ENCODE measurements at regions not wholly inside any gene's neighbourhood (a gene's known extent, or its start where the extent isn't known, plus 50 kb on each side); places are given as distances from the start of the nearest gene placed in this dataset.

GRCh38 chr1:8185400-8185799 lies 132.5 kb upstream of the SLC45A1 start:
- H3K27me3 Mint-ChIP-seq (ENCODE audit: low read depth in 3 of 3): peaks cover 1 to 6% (median 3%) of the 10 kb centered on the region in 3 donors

GRCh38 chr1:8184301-8184700 lies 133.6 kb upstream of the SLC45A1 start:
- Mint-ChIP-seq H3K27me3 (ENCODE audit: low read depth in 3 of 3) (peaks cover 1 to 6% (median 6%) of the 10 kb centered on the region in 3 donors), H3K9me3 (peaks cover 3 to 10% (median 7%) of the 10 kb centered on the region in 6 donors), H3K4me3 (no peak overlapping the region), H3K4me1 (peaks cover 10 to 14% of the 10 kb centered on the region in 2 donors), H3K27ac (peak overlapping the region in 1 of 6 donors; percentile 14), H3K36me3 (peaks cover 2 to 9% (median 7%) of the 10 kb centered on the region in 3 donors)
- DNase-seq: no peak

More at GRCh38 chr1:8185400-8185799, 132.5 kb upstream of the SLC45A1 start:
- no peak overlapping the region for H3K27ac Mint-ChIP-seq
- no peaks in the 10 kb centered on the region for H3K36me3 Mint-ChIP-seq
- H3K9me3 Mint-ChIP-seq: no peaks in the 10 kb centered on the region
- no peak overlapping the region for H3K4me3 Mint-ChIP-seq
- H3K4me1 Mint-ChIP-seq: peaks cover 10 to 14% of the 10 kb centered on the region in 2 donors
- no peak for DNase-seq

DNA sequence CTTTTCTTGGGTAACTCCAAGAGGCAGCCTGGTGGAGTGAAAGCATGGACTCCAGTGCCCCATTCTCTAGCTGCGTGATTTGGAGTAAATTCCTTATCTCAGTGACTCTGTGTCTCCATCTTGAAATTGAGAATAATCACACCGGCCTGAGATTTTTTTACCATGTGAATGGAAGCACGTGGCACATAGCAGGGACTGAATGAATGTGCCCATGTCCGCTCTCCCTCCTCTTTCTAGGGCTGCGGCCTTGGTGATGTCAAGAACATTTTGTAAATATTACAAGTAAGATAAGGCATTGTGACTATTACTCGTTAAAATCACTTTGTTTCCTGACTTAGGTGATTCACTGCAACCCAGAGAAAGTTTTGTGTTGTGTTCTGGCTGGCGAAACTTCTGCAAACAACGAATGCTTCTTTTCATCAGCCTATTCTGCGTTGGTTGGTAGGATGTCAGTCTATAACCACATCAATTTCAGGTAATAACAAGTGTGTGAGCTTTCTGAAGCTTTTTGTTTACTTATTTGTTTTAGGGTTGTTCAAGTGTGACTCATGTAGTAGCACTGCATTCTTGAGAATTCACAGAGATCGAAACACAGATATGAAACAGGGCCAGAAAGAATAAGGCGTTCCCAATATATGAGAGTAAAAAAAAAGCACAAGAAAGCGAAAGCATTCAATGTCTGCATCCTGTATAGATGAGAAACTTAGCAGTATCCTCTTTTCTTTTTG lies 135.7 kb upstream of the SLC45A1 start:
- peaks cover 1 to 6% (median 6%) of the 10 kb centered on the region in 3 donors for H3K27me3 Mint-ChIP-seq (ENCODE audit: low read depth in 3 of 3)
- peak; percentile 32 to 78 (median 36) for DNase-seq
- H3K36me3 Mint-ChIP-seq: peaks cover 12 to 15% (median 14%) of the 10 kb centered on the region in 3 donors
- H3K4me1 Mint-ChIP-seq: peaks cover 10 to 14% of the 10 kb centered on the region in 2 donors
- H3K9me3 Mint-ChIP-seq: peaks cover 9 to 21% (median 17%) of the 10 kb centered on the region in 6 donors
- peak overlapping the region; percentile 63 to 91 (median 76) for H3K27ac Mint-ChIP-seq
- H3K4me3 Mint-ChIP-seq: peak overlapping the region in 3 of 5 donors; percentile 33 to 59 (median 36)

GRCh38 chr1:8179132-8179793 lies 138.7 kb upstream of the SLC45A1 start:
- Mint-ChIP-seq H3K36me3 (peaks cover 12 to 15% (median 14%) of the 10 kb centered on the region in 3 donors), H3K9me3 (peaks cover 9 to 21% (median 17%) of the 10 kb centered on the region in 6 donors), H3K27ac (peak overlapping the region in 1 of 6 donors; percentile 45), H3K27me3 (ENCODE audit: low read depth in 3 of 3) (peaks cover 1 to 6% (median 6%) of the 10 kb centered on the region in 3 donors), H3K4me1 (peaks cover 10 to 14% of the 10 kb centered on the region in 2 donors), H3K4me3 (no peak overlapping the region)
- DNase-seq: no peak

DNA sequence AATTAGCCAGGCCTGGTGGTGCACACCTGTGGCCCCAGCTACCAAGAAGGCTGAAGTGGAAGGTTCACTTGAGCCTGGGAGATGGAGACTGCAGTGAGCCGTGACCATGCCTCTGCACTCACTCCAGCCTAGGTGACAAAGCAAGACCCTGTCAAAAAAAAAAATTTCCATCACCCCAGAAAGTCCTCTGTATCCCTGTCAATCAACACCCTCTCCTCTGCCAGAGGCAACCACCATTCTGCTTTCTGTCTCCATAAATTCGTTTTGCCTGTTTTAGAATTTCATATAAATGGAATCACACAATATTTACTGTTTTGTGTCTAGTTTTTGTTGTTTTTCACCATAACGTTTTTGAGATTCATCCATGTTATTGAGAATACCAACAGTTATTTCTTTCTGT lies 141.6 kb upstream of the SLC45A1 start:
- Mint-ChIP-seq H3K27me3 (ENCODE audit: low read depth in 3 of 3) (peaks cover 0 to 5% (median 0%) of the 10 kb centered on the region in 3 donors), H3K4me1 (peaks cover 0 to under 1% of the 10 kb centered on the region in 2 donors), H3K4me3 (no peak overlapping the region), H3K36me3 (peaks cover 12 to 15% (median 14%) of the 10 kb centered on the region in 3 donors), H3K9me3 (peaks cover 9 to 21% (median 17%) of the 10 kb centered on the region in 6 donors), H3K27ac (peak overlapping the region in 1 of 6 donors; percentile 53)
- DNase-seq: no peak

DNA sequence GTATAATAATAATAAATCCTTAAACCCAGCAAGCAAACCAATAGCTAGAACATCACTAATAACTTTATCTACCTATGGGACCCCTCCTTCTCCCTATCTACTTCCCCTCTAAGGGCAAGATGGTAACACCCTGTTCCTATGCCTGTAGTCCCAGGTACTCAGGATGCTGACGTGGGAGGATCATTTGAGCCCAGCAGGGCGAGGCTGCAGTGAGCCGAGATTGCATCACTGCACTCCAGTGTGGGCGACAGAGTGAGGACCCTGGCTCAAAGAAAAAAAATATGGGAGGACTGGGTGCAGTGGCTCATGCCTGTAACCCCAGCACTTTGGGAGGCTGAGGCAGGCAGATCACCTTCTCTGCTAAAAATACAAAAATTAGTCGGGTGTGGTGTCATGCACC lies 143.1 kb upstream of the SLC45A1 start:
- no peak for DNase-seq
- H3K27me3 Mint-ChIP-seq (ENCODE audit: low read depth in 3 of 3): peaks cover 0 to 4% (median 2%) of the 10 kb centered on the region in 3 donors
- peaks cover 9 to 10% of the 10 kb centered on the region in 2 donors for H3K4me1 Mint-ChIP-seq
- H3K36me3 Mint-ChIP-seq: peaks cover 12 to 14% (median 13%) of the 10 kb centered on the region in 3 donors
- H3K4me3 Mint-ChIP-seq: no peak overlapping the region
- H3K27ac Mint-ChIP-seq: no peak overlapping the region
- peaks cover 7 to 15% (median 14%) of the 10 kb centered on the region in 6 donors for H3K9me3 Mint-ChIP-seq

- no peak for DNase-seq
- peaks cover 0 to 6% (median 0%) of the 10 kb centered on the region in 3 donors for H3K36me3 Mint-ChIP-seq
- H3K4me1 Mint-ChIP-seq: peaks cover 32 to 38% of the 10 kb centered on the region in 2 donors
- H3K27ac Mint-ChIP-seq: peak overlapping the region in 1 of 6 donors; percentile 72
- peak overlapping the region in 1 of 5 donors; percentile 25 for H3K4me3 Mint-ChIP-seq
- H3K27me3 Mint-ChIP-seq (ENCODE audit: low read depth in 3 of 3): peaks cover 2 to 9% (median 2%) of the 10 kb centered on the region in 3 donors
- H3K9me3 Mint-ChIP-seq: no peaks in the 10 kb centered on the region
Measured at GRCh38 chr1:8171751-8172464, 145.8 kb upstream of the ERRFI1 start.

DNA sequence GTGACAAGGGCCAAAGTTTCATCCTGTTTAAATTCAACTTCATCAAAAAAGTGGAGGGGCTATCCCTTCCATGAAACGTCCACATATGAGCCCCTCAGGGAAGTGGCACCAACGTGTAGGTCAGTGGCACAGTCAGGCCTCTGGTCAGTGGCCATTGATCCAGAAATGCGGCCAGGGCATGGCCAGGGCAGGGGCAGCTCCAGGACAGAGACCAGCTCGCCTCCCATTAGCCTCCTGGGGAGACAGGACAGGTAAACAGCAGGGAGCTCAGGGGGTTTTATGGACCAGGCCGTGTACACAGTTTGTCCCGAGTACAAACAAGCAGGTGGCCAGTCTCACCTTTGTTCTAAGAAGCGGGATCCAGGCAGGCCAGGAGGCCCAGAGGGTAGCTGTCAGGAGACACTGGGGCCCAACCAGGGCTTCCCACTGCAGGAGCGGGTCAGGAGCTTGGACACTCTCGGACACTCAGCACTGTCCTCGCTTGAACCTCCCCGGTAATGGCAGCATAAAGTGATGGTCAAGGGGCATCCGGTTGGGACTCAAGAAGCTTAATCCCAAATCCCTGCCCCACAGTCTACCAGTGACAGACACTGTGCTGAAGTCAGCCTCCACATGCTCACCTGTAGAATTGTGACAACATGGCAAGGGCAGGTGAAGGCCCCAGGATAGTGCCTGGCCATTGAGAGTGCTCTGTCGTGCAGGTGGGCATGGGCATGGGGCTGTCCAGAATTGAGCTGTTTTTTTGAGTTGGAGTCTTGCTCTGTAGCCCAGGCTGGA lies 144.1 kb upstream of the ERRFI1 start:
- Mint-ChIP-seq H3K4me3 (peak overlapping the region; percentile 59 to 80 (median 66)), H3K27ac (peak overlapping the region; percentile 92 to 97 (median 94)), H3K4me1 (peaks cover 34 to 43% of the 10 kb centered on the region in 2 donors), H3K27me3 (ENCODE audit: low read depth in 3 of 3) (peaks cover 0 to 12% (median 2%) of the 10 kb centered on the region in 3 donors), H3K36me3 (peaks cover 0 to 6% (median 0%) of the 10 kb centered on the region in 3 donors), H3K9me3 (no peaks in the 10 kb centered on the region)
- no peak for DNase-seq

- peaks cover 0 to 6% (median 0%) of the 10 kb centered on the region in 3 donors for H3K36me3 Mint-ChIP-seq
- peak overlapping the region; percentile 92 to 97 (median 94) for H3K27ac Mint-ChIP-seq
- H3K27me3 Mint-ChIP-seq (ENCODE audit: low read depth in 3 of 3): peaks cover 0 to 12% (median 2%) of the 10 kb centered on the region in 3 donors
- H3K9me3 Mint-ChIP-seq: no peaks in the 10 kb centered on the region
- peak; percentile 65 to 81 (median 72) for DNase-seq
- H3K4me1 Mint-ChIP-seq: peaks cover 34 to 43% of the 10 kb centered on the region in 2 donors
- peak overlapping the region; percentile 59 to 80 (median 66) for H3K4me3 Mint-ChIP-seq
Measured at GRCh38 chr1:8169364-8170058, 143.4 kb upstream of the ERRFI1 start.

DNA sequence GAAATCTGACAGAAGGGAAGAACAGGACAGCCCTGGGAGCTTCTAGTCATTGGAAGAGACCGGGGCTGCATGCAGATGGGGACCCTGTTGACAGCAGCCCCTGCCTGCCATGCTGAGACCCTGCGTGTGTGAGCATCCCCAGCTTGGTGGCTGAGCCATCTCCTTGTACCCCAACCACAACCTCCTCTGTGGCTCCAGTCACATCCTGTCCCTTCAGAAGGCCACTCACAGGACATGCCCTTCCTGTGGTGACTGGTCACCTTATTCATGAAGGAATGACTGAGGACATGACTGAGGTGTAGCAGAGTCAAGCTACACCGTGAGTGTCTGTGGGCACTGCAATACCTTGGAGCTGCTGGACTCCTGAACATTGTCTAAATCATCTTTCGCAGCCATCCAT lies 141.8 kb upstream of the ERRFI1 start:
- Mint-ChIP-seq H3K27me3 (ENCODE audit: low read depth in 3 of 3) (peaks cover 2 to 15% (median 3%) of the 10 kb centered on the region in 3 donors), H3K4me1 (peaks cover 34 to 43% of the 10 kb centered on the region in 2 donors), H3K4me3 (peak overlapping the region; percentile 47 to 65 (median 56)), H3K27ac (peak overlapping the region; percentile 73 to 95 (median 90)), H3K9me3 (no peaks in the 10 kb centered on the region), H3K36me3 (peaks cover 0 to 6% (median 0%) of the 10 kb centered on the region in 3 donors)
- DNase-seq: no peak

DNA sequence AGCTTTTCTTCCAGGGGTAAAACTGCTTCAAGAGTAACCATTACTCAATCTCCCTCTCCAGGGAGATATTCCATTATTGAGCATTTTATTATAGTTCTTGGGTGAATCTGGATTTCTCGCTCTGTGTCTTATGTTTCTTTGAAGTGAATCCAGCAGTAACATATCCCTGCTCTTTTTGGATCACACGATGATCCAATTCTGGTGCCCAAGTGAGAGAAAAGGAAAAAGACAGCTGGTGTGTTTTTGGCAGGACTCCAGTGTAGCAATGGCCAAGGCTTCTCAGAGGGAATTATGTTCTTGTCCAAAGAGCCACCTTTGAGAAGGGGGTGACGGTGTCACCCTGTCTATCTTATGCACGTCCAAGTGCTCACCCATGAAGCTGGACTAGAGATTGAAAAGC lies 140.3 kb upstream of the ERRFI1 start:
- Mint-ChIP-seq H3K4me1 (peaks cover 34 to 43% of the 10 kb centered on the region in 2 donors), H3K9me3 (no peaks in the 10 kb centered on the region), H3K4me3 (no peak overlapping the region), H3K36me3 (peaks cover 0 to 12% (median 0%) of the 10 kb centered on the region in 3 donors), H3K27ac (peak overlapping the region in 2 of 6 donors; percentile 45 to 73), H3K27me3 (ENCODE audit: low read depth in 3 of 3) (peaks cover 4 to 15% (median 5%) of the 10 kb centered on the region in 3 donors)
- DNase-seq: no peak
